Neural progenitor cell (in vitro differentiated cells): ENCODE measurements at regions not wholly inside any gene's neighbourhood (a gene's known extent, or its start where the extent isn't known, plus 50 kb on each side); places are given as distances from the start of the nearest gene placed in this dataset.

Experiments used
- DNase-seq: peaks from one replicate; pipeline ENCODE4 v3.0.0-alpha.2; 2016; ENCODE audit warnings: low spot score
- H2AFZ ChIP-seq: fragments of 200-600 bp; sonication (generic); replicated peaks from 2 replicates; pipeline ENCODE4 v1.6.1; 2016; ENCODE audit warnings: antibody characterized with exemption
- H3F3A ChIP-seq: fragments of 200-600 bp; sonication (generic); 2 replicates; pipeline ENCODE4 v1.6.1; 2016; ENCODE audit warnings: antibody characterized with exemption, low read depth
- H3K27ac ChIP-seq: fragments of 200-600 bp; sonication (generic); 2 replicates; pipeline ENCODE4 v1.5.1; 2016; ENCODE audit warnings: mild to moderate bottlenecking
- H3K27me3 ChIP-seq: fragments of 200-600 bp; sonication (generic); 2 replicates; pipeline ENCODE4 v1.6.1; 2016; ENCODE audit warnings: mild to moderate bottlenecking, moderate library complexity
- H3K36me3 ChIP-seq: fragments of 200-600 bp; sonication (generic); 2 replicates; pipeline ENCODE4 v1.5.1; 2016
- H3K4me1 ChIP-seq: fragments of 200-600 bp; sonication (generic); 2 replicates; pipeline ENCODE4 v1.6.1; 2016; ENCODE audit warnings: mixed run types
- H3K4me2 ChIP-seq: fragments of 200-600 bp; sonication (generic); 2 replicates; pipeline ENCODE4 v1.6.1; 2016
- H3K4me3 ChIP-seq: fragments of 200-600 bp; sonication (generic); 2 replicates; pipeline ENCODE4 v1.5.1; 2016
- H3K79me2 ChIP-seq: fragments of 200-600 bp; sonication (generic); 2 replicates; pipeline ENCODE4 v1.6.1; 2016; ENCODE audit warnings: low read depth
- H3K9ac ChIP-seq: fragments of 200-600 bp; sonication (generic); 2 replicates; pipeline ENCODE4 v1.6.1; 2016
- H3K9me3 ChIP-seq: fragments of 200-600 bp; sonication (generic); 2 replicates; pipeline ENCODE4 v1.5.1; 2016; ENCODE audit warnings: low read depth
- H4K20me1 ChIP-seq: fragments of 200-600 bp; sonication (generic); 2 replicates; pipeline ENCODE4 v1.6.1; 2016; ENCODE audit warnings: low read depth
- H3K27ac Mint-ChIP-seq: 3 replicates; pipeline ENCODE4 v1.8.0; 2021; ENCODE audit warnings: mixed read lengths
- H3K27me3 Mint-ChIP-seq: 2 replicates; pipeline ENCODE4 v1.8.0; 2022; ENCODE audit warnings: low read depth, mild to moderate bottlenecking, inconsistent platforms, moderate library complexity, mixed read lengths; ENCODE audit not compliant: insufficient read depth
- H3K36me3 Mint-ChIP-seq: 3 replicates; pipeline ENCODE4 v1.8.0; 2021; ENCODE audit warnings: mixed read lengths
- H3K4me1 Mint-ChIP-seq: 3 replicates; pipeline ENCODE4 v1.8.0; 2021; ENCODE audit warnings: mixed read lengths
- H3K4me3 Mint-ChIP-seq: 3 replicates; pipeline ENCODE4 v1.8.0; 2021; ENCODE audit warnings: mild to moderate bottlenecking, moderate library complexity, mixed read lengths
- H3K9me3 Mint-ChIP-seq: 3 replicates; pipeline ENCODE4 v1.8.0; 2020; ENCODE audit warnings: mixed read lengths
- CTCF ChIP-seq: fragments of 200-600 bp; sonication (generic); IDR thresholded peaks from 2 replicates; pipeline ENCODE4 v1.5.1; 2017; ENCODE audit warnings: antibody characterized with exemption, mild to moderate bottlenecking
- EZH2 ChIP-seq: fragments of 200-600 bp; sonication (generic); IDR thresholded peaks from 2 replicates; pipeline ENCODE4 v1.6.1; 2017; ENCODE audit warnings: antibody characterized with exemption, mild to moderate bottlenecking, moderate library complexity
- EZH2phosphoT487 ChIP-seq: fragments of 200-600 bp; sonication (generic); IDR thresholded peaks from 2 replicates; pipeline ENCODE4 v1.6.1; 2017; ENCODE audit warnings: antibody characterized with exemption

DNA sequence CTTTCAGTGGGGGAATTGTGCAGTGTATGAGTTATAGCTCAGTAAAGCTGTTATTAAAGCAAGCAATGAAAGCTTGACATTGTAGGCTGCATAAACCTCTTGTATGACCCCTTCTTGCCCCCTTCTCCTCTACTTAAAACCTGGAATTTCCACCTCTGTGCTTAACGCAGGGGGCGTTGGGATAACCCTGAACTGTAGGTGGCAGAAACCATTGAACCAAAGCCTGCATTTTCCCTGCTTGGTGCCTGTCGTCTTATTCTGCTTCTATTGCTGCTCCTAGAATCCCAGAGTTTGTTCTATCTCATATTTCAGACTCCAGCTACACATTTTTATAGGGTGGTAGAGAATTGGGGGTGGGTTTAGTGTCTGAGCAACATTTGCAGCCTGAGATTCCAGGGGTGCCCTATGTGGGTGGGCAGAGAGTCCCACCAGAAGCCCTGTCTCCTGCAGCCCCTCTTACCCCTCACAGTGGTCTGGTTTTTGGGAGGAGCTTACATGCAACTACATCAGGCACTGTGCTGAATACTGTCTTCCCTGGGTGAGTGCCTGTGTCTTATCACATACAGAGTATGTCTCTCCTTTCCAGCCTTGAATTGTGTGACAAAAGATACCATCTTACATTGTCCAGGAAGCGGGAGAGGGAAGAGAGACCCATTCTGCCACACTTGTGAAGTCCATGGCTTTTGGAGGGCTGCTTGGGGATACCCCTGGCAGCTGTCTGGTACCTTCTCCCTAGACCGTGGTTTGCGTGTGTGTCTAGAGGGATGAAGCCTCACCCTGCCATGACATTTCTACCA is 407.7 kb upstream of the EEF2KMT start:
- no peak overlapping the region for H3K27ac ChIP-seq
- H3K9me3 ChIP-seq: no peaks in the 10 kb centered on the region
- TF ChIP-seq EZH2phosphoT487: no peak
- peak; percentile 16 for TF ChIP-seq CTCF
- no peak for TF ChIP-seq EZH2
- H3K4me1 ChIP-seq: peaks cover 22% of the 10 kb centered on the region
- Mint-ChIP-seq H3K9me3 (no peaks in the 10 kb centered on the region), H3K36me3 (no peaks in the 10 kb centered on the region), H3K27me3 (peaks cover 13% of the 10 kb centered on the region), H3K27ac (no peak overlapping the region), H3K4me3 (no peak overlapping the region), H3K4me1 (peaks cover 29% of the 10 kb centered on the region)
- no peaks in the 10 kb centered on the region for H3K27me3 ChIP-seq
- no peak overlapping the region for H3K4me2 ChIP-seq
- H3K36me3 ChIP-seq: no peaks in the 10 kb centered on the region
- H3K4me3 ChIP-seq: no peak overlapping the region
- H3K79me2 ChIP-seq: no peaks in the 10 kb centered on the region
- peaks cover 3% of the 10 kb centered on the region for H3F3A ChIP-seq
- DNase-seq: no peak
- no peak overlapping the region for H2AFZ ChIP-seq
- H4K20me1 ChIP-seq: no peaks in the 10 kb centered on the region
- H3K9ac ChIP-seq: no peak overlapping the region

GRCh38 chr16:5504064-5504781 is 406.6 kb upstream of the EEF2KMT start:
- Mint-ChIP-seq H3K4me3 (no peak overlapping the region), H3K36me3 (no peaks in the 10 kb centered on the region), H3K27me3 (peaks cover 9% of the 10 kb centered on the region), H3K4me1 (peaks cover 24% of the 10 kb centered on the region), H3K27ac (peak overlapping the region; percentile 6), H3K9me3 (no peaks in the 10 kb centered on the region)
- no peaks in the 10 kb centered on the region for H3F3A ChIP-seq
- no peaks in the 10 kb centered on the region for H4K20me1 ChIP-seq
- no peak overlapping the region for H3K27ac ChIP-seq
- H3K9ac ChIP-seq: no peak overlapping the region
- no peak overlapping the region for H2AFZ ChIP-seq
- H3K4me1 ChIP-seq: peaks cover 18% of the 10 kb centered on the region
- H3K9me3 ChIP-seq: no peaks in the 10 kb centered on the region
- H3K27me3 ChIP-seq: no peaks in the 10 kb centered on the region
- H3K79me2 ChIP-seq: no peaks in the 10 kb centered on the region
- DNase-seq: no peak
- no peak overlapping the region for H3K4me3 ChIP-seq
- no peak for TF ChIP-seq EZH2
- TF ChIP-seq EZH2phosphoT487: no peak
- no peak for TF ChIP-seq CTCF
- H3K4me2 ChIP-seq: no peak overlapping the region
- H3K36me3 ChIP-seq: no peaks in the 10 kb centered on the region

GRCh38 chr16:5502944-5503343 is 405.3 kb upstream of the EEF2KMT start:
- H3K9me3 ChIP-seq: no peaks in the 10 kb centered on the region
- peaks cover 22% of the 10 kb centered on the region for H3K4me1 ChIP-seq
- H2AFZ ChIP-seq: no peak overlapping the region
- no peaks in the 10 kb centered on the region for H3K27me3 ChIP-seq
- no peaks in the 10 kb centered on the region for H3K36me3 Mint-ChIP-seq
- no peak overlapping the region for H3K4me3 Mint-ChIP-seq
- H4K20me1 ChIP-seq: no peaks in the 10 kb centered on the region
- H3K9me3 Mint-ChIP-seq: no peaks in the 10 kb centered on the region
- peaks cover 12% of the 10 kb centered on the region for H3K27me3 Mint-ChIP-seq
- no peak overlapping the region for H3K4me3 ChIP-seq
- no peaks in the 10 kb centered on the region for H3K36me3 ChIP-seq
- TF ChIP-seq EZH2 (no peak), CTCF (no peak), EZH2phosphoT487 (no peak)
- no peak for DNase-seq
- H3K9ac ChIP-seq: no peak overlapping the region
- no peaks in the 10 kb centered on the region for H3F3A ChIP-seq
- H3K27ac Mint-ChIP-seq: no peak overlapping the region
- no peak overlapping the region for H3K27ac ChIP-seq
- H3K4me2 ChIP-seq: no peak overlapping the region
- H3K79me2 ChIP-seq: no peaks in the 10 kb centered on the region
- peaks cover 20% of the 10 kb centered on the region for H3K4me1 Mint-ChIP-seq
